ENCODE measurements at regions not wholly inside any gene's neighbourhood (a gene's known extent, or its start where the extent isn't known, plus 50 kb on each side); places are given as distances from the start of the nearest gene placed in this dataset.

DNA sequence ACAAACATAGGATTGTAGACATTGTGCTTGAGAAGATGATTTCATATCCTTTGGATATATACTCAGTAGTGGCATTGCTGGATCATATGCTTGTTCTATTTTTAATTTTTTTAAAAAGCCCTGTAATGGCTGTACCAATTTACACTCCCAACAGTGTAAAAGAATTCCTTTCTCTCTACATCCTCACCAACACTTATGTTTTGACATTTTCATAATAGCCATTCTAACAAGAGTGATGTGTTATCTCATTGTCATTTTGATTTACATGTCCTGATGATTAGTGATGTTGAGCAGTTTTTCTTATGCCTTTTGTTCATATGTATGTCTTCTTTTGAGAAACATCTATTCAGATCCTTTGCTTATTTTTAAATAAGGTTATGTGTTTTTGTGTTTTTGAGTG is 1039.2 kb upstream of the GOT2 start:
- no peak for DNase-seq

DNA sequence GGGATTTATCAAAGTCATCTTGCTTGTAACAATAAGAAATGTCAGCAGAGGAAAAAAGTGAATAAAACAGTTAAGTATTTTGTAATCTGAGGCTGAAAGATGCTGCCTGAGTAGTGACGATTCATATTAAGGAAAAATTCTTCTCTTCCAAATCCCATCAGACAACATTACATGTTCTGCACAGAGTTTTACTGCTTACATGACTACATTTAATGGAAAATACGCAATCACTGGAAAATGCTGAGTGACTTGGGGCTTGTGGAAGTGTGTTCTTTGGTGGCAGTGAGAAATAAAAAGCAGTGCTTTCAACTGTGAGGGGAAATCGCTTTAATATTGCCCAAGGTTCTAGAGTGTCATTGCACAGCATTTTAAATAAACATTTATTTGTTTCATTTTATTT is 1025.2 kb upstream of the GOT2 start:
- DNase-seq, result no peak

DNA sequence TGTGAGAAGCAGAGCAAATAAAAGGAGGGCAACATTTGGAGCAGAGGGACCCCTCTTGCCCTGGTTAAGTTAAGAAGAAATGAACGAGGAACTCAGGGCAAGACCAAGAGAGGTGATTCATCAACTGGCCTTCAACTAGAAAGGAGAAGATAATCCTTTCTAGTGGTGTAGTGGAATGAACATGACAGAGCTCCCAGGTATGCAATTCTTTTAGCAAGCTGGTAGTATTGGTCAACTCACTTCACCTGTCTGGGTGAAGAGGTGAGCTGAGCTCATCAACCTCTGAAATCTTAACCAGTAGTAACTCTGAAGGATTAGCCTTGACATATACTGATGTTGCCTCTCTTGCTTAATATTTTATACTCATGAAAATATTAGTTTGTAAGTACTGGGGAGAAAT is 1024.7 kb upstream of the GOT2 start:
- DNase-seq, result no peak

DNA sequence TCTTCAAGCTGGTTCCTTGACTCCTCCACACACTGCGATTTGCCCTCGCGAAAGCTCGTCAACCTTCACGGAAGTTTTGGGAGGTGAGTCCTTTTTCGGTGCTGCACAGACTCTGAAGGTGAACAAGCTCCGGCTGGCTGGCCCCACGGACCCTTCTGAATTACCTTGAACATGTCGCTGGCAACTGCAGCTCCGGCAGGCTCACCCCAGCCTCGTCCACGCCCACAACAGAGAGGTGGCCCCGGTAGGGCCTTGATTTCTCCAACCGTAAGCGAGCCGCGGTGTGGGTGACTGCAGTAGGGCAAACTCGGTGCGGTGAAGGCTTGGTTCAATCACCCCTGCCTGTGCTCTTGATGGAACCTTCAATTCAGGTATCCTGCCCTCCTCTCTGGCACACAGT is 1020.7 kb upstream of the GOT2 start:
- no peak for DNase-seq

DNA sequence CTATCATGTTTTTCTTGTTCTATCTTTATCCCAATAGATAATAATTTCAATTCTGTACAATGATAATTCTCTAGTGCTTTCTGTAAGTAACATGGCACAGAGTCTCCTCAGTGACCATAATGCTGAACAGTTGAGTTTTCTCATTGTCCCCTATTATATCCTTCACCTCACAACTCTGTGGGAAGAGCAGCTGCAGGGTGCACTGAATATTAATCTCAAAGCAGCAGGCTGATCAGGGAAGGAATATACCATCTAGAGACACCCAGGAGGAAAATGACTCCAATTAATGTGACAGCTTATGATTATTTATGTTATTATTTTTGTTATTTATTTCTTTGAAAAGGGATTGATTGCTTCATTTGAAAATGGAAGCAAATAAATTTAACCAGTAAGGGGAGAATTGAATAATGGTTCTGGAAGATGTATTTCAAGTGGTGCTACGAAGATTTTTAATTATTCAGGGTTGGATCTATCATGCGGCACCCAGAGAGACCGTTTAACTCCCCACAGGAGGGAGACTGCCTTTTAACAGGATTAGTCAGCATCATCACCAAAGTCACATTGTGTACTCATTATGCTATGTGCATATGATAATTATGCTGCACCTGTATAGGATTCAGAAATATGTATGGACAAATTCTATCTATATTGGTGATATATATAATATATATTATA is 1015.7 kb upstream of the GOT2 start:
- DNase-seq, result no peak

DNA sequence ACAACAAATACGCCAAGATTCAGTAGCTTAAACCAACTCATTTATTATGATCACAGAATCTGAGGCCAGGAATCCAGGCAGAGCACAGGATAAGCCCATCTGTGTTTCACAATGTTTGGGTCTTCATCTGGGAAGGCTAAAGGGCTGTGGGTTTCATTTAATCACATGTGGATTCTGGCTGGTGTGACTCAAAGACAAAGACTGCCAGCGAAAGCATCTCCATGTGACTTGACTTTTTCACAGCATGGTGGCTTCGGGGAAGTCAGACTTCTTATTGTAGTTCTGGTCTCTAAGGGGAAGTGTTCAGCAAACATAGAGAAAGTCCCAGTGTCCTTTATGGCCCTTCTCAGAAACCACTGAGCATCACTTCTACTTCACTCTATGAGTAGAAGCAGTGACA is 1014.4 kb upstream of the GOT2 start:
- no peak for DNase-seq

DNA sequence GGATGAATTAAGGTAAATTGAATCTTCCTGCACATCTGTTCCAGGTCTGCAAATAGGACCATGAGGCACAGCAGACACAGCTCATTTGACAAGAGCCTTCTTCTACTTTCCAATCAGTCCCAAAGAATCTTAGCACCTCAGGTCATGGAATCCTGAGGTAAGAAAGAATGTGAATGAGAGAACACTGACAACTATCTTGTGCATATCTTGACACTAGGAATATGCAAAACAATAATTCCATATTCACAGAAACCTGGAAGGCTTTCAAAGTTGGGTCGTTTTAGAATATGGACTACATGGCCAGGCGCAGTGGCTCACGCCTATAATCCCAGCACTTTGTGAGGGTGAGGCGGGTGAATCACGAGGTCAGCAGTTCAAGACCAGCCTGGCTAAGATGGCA is 1009.4 kb upstream of the GOT2 start:
- DNase-seq, result no peak

DNA sequence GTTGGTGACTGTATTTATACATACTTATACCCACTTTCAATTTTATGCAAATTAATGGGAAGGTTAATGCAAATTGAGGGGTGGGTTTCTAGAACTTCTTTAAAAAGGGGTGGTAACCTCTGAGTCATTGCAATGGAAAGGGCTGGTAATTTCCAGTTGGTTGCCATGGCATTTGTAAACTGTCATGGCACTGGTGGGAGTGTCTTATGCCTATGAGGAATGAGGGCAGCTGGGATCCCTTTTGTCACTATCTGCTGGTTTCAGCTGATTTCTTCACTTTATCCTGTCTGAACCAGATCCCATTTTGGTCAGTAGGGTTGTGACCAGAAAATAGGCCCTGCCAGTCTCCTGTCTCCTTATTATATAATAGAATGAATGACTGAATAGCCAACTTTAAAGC is 1006.7 kb upstream of the GOT2 start:
- no peak for DNase-seq

DNA sequence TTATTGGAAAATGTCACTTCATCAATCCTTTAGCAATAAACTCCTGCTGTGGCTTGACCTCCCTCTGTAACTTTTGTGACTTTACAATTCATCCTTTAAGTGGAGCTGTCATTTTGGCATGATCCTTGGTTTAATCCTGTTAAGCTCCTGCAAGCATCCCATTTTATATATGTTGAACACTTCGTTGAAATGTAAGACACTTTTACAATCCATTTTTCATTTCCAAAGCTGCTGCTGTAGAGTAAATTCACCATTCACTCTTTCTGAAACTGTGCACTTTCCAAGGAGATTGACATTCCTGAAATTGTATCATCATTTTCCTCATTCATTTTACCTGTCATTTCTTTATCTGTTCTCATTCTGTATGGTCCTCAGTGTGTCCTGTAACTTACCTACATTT is 1003.2 kb upstream of the GOT2 start:
- no peak for DNase-seq

DNA sequence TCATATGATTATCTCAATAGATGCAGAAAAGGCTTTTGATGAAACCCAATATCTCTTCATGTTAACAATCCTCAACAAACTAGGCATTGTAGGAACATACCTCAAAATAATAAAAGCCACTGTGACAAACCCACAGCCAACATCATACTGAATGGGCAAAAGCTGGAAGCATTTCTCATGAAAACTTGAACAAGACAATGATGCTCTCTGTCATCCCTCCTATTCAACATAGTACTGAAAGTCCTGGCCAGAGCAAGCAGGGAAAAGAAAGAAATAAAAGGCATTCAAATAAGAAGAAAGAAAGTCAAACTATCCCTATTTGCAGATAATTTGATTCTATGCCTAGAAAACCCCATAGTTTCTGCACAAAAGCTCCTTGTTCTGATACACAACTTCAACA is 999.2 kb upstream of the GOT2 start:
- DNase-seq, result no peak

DNA sequence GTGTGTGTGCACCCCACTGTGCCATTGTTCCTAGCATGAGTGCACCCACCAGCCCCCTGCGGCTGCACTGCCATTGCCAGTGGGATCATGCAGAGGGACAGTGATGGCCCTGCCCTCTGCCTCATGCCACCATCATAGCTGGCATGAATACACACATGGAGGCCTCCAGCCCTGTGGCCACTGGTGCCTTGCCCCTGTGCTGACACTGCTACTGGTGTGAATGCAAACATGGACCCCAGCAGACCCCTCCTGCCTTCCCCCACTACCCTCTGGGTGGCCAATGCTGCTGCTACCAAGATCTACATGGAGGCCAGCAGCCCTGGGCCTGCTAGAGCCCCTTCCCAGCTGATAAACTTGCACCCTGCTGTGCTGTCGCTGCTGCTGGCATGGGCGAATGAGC is 995.5 kb upstream of the GOT2 start:
- no peak for DNase-seq

DNA sequence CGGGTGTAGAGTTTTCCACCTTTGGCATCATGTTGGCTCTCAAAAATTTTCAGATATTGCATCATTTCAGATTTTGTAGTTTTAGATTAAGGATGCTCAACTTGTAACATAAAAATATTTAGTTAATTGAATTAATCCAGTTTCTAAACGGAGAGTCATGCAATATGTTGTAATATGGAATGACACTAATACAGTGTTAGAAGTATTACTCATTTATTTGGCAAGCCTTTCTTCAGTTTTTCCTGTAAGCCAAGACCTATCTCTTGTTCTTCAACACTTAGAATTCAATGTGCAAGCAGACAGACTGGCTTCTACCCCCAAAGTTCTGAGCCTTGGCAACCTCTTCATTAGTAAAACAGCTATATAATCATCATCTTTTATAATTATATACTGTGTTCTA is 985.0 kb upstream of the GOT2 start:
- no peak for DNase-seq

DNA sequence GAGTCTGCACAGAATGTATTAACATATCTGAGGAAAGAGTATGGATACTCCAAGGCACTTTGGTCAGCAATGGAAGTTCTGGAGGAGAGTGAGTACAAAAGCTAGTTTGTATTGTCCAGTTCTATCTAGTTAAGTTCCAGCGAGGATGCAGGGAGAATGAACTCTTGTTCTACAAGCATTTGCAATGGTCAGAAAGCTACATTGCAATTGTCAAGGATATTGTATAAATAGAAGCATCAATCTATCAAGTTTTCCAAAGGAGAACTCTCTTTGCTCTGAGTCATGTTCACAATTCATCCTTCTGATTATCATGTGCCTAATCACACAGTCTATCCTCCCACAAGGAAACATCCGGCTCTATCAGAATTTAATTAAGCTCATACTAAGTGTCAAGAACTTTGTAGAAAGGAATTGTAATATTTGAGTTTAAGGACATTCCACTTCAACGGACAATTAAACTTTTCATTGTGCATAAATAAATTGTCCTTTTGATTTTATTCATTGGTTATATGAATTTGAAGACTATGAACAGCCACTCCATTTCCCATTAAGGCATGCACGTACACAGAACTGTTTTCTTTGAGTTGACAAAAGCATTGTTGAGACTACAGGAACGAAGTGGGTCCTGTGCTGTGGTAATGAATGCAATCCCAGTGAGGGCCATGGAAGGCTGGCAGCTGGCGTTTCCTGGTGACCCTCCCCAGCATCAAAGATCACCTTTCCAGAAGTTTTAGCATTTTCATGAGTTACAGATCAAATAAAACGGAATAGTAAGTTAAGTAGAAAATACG is 973.5 kb upstream of the GOT2 start:
- no peak for DNase-seq

DNA sequence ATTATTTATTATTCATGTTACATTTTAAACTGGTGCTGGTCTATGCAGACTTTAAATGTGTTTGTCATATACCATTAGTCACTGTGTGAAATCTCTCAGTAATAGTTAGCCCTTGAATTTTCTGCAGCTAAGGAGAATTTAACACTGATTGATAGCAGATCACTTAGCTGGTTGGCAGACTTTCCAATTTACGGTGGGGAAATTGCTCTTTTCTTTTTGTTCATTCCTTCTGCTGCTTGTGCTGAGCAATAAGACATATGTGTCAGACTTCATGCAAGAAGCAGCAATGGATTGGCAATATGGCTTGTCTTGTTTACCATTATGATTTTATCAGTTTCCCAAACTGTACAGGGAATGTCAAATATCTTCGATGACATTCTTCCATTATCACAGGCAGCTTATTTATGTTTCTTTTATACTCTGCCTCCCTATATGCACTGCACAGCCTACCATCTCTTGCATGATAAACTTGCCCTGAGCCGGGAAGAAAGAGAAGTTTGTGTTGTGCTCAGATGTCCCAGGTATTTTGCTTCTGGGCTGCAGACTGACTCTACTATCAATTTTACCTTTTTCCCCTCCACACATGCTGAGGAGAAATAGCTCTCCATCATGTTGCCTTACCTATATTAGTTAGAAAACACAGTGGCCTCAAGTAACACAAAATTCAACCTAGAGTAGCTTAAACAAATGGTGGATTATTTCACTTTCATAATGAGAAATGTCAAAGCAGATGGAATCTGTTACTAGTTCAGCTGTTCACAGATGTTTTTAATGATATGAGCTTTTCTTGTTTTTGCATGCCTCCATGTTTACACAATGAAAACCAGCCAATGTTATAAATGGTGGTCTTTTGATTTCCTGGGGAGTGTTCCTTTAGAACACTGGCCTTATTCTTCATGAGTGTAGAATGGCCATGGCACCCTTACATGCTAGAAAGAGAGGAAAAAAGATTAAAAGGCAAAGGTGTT is 968.1 kb upstream of the GOT2 start:
- DNase-seq, result no peak

DNA sequence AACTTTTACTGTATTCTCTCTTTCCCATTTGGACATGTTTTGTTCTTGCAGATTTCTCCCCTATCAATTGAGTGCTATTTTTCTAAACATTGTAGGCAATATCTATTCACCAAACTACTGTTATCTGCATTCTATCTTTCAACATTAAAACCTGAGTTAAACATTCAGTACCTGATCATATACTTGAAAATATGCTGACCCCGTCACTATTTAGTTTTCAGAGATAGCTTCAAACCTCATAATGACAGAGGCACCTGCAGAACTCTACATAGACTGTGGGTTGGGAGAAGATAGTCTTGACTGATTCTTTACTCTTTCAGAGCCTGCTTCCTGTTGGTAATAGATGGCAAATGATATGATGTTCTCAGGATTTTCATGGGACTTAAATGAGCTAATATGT is 965.7 kb upstream of the GOT2 start:
- no peak for DNase-seq

DNA sequence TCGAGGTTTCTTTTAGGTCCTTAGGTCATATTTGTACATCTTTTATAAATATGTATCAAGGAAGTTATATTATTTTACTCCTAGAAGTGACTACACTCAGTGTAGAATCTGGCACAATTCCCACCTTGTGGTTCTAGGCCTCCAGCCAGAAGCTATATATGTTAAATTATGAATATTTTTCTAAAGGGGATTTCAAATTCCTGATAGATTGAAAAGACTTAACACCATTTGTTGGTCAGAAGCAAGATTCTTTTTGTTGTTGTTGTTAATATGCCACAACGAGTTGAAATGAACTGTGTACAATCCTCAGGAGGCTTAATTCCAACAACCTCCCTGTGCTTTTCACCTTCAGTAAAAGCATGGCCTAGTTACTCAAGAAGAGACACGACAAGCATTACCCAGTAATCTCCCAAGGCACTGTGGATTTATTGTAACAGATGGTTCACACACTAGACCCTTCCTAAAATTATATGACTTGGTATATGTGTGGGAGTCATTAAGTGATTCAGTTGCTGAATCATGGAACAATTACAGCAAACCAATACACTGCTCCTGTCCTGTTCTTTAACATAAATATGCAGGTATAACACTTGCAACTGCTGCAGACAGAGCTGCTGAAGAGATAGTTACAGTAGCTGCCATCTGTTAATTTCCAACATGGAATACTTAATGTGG is 964.4 kb upstream of the GOT2 start:
- DNase-seq, result no peak

DNA sequence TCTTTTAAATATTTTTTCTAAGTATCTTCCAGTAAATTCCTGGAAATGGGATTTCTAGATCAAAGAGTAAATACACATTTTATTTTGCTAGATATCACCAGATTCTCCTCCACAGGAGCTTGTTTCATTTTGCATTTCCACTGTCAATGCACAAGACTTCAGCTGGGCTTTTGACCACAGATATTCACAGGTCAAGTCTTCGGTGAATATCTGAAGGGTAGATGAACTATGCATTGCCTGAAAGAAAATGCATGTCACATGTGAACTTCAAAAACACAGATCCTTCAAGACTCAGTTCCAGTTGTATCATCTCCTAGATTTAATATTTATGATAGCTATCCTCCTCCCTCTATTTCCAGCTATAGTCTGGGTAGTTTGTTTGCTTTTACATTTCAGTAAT is 963.6 kb upstream of the GOT2 start:
- DNase-seq, result no peak

DNA sequence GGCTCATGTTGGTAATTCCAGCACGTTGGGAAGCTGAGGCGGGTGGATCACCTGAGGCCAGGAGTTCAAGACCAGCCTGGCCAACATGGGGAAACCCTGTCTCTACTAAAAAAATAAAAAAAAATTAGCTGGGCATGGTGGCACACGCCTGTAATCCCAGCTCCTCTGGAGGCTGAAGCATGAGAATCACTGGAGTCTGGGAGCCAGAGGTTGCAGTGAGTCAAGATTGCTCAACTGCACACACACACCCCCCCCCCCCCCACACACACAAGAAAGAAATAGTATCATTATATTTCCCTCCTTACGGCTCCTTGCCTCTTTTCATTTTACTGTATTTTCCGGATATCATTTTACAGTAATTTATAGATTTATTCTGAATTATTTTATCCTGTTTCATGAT is 963.1 kb upstream of the GOT2 start:
- no peak for DNase-seq

DNA sequence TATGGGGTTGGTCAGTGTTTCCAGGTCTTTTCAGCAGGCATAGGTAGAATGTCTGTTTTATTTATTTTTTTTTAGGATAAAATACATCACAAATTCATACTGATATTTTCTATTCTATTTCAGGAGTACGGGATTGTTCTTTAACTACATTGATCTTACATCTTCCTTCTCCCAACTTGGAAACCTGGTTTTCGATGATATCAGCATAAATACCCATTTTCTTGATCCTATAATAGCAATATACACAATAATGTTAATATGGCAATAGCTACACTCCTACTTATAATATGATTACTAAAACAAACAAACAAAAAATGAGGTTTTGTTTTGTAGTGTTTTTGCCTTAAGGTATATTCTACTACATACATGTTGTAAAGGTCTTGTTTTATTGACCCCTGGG is 962.4 kb upstream of the GOT2 start:
- DNase-seq, result no peak

DNA sequence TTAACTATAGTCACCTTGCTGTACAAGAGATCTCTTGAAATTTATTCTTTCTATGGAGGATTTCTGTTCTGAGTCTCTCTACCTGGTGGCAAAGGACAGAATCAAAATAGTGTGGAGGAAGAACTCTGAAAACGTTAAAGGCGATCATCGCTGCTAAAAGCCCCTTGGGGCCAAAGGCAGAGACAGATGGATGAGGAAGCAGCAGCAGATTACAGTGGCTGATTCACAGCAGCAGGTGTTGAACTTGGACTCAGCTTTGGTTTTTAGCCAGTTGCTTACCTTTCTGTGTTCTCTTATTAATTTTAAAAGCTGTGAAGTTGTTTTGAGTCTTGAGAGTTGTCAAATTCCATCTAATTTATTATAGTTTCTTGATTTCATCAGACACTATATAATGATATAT is 956.1 kb upstream of the GOT2 start:
- DNase-seq, result no peak

DNA sequence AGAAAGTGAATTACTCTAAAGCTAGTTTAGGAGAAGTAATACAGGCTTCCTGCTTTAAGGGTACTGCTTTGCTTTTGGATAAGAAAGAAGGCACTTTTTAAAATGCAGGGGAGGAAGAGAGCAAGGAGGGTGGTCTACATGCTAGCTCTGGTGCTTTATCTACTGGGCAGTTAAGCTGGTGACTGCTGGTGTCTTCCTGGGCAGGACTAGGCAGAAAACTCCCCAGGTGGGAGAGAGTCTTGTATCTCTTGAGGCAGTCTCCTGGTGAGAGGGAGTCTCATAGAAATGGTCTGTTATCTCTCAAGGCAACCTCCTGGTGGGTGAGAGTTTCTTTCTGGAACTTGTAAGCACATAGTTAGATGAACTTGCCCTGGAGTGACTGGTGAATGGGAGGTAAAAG is 953.9 kb upstream of the GOT2 start:
- DNase-seq, result no peak

DNA sequence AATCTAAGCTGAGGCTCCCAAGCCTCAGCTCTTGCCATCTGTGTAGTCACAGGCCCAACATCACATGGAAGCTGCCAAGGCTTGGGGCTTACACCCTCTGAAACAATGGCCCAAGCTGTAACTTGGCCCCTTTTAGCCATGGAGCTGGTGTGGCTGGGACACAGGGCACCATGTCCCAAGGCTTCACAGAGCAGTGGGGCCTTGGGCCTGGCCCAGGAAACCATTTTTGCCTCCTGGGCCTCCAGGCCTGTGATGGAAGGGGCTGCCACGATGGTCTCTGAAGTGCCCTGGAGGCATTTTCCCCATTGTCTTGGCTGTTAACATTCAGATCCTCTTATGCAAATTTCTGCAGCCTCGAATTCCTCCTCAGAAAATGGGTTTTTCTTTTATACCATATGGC is 952.3 kb upstream of the GOT2 start:
- DNase-seq, result no peak

DNA sequence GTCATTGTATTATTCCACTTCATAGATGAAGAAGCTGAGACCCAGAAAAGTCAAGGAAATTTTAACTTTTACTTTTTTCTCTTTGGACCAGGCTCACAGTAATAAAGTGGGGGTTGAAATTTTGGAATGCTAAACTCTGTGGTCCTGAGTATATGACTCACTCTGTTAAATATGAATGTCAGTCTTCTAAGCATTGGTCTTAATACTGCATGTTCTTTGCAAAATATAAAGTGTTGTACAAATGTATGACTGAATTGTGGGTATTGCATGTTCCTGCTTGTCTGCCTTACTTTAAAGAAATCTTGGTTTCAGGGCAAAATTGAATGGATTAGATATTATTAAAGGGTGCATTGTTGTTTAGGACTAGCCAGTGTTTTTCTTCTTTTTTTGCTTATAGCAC is 950.8 kb upstream of the GOT2 start:
- no peak for DNase-seq

Measured in activated naive CD4-positive, alpha-beta T cell treated with anti-CD3 and anti-CD28 coated beads, Interleukin-2, amount 50 U/mL, for 16 hours (primary cell).